ENCODE measurements at regions not wholly inside any gene's neighbourhood (a gene's known extent, or its start where the extent isn't known, plus 50 kb on each side); places are given as distances from the start of the nearest gene placed in this dataset.

DNA sequence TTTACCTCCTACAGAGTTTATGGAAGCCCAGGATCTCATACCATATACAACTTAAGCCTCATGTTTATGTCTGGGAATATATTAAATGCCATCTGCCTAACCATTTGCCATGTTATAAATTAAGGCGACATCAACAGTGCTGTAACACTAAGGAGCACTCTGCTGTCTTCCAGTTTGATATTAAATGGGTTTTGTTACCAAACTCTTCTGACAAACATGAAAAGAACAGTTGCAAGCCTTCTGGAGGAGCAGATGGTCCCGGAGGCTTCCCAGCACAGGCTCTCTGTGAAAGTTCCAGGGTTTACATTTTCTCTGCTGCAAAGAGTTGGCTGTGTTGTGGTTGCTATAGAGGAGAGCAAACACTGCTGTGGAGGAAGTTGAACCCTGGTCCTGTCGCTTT lies 545.3 kb upstream of the SALL1 start:
- peaks cover 48% of the 10 kb centered on the region for H3K9me3 Mint-ChIP-seq
- H3K4me3 Mint-ChIP-seq: no peak overlapping the region
- H3K27me3 Mint-ChIP-seq (ENCODE audit: low read depth, poor library complexity): no peaks in the 10 kb centered on the region
- H3K27ac Mint-ChIP-seq: no peak overlapping the region
- no peak for DNase-seq
- H3K36me3 Mint-ChIP-seq (ENCODE audit: low read depth): peaks cover 42% of the 10 kb centered on the region
- TF ChIP-seq, protein P1, sequence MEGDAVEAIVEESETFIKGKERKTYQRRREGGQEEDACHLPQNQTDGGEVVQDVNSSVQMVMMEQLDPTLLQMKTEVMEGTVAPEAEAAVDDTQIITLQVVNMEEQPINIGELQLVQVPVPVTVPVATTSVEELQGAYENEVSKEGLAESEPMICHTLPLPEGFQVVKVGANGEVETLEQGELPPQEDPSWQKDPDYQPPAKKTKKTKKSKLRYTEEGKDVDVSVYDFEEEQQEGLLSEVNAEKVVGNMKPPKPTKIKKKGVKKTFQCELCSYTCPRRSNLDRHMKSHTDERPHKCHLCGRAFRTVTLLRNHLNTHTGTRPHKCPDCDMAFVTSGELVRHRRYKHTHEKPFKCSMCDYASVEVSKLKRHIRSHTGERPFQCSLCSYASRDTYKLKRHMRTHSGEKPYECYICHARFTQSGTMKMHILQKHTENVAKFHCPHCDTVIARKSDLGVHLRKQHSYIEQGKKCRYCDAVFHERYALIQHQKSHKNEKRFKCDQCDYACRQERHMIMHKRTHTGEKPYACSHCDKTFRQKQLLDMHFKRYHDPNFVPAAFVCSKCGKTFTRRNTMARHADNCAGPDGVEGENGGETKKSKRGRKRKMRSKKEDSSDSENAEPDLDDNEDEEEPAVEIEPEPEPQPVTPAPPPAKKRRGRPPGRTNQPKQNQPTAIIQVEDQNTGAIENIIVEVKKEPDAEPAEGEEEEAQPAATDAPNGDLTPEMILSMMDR (IDR thresholded peaks at IDR 0.05): no peak
- H3K4me1 Mint-ChIP-seq: peaks cover 22% of the 10 kb centered on the region

DNA sequence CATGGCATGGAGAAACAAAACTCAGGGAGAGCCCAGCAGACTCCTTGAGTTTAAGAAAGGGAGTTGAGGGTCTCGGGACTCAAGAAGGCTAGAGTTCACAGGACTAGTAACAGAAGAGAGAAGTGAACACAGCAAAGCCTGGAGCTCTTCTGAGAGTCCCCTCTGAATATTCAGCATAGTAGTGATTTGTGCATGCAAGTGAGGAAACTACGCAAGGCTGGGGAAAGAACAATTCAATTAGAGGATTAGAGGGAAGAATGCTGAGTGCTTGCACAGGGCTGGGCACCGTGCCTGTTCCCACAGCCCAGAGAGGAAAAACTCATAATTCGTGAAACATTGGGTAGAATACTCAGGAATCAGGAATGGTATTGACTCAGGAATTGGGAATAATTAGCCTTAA lies 540.0 kb upstream of the SALL1 start:
- DNase-seq: no peak
- Mint-ChIP-seq H3K27ac (no peak overlapping the region), H3K36me3 (ENCODE audit: low read depth) (peaks cover 56% of the 10 kb centered on the region), H3K4me3 (no peak overlapping the region), H3K9me3 (peaks cover 72% of the 10 kb centered on the region), H3K4me1 (no peaks in the 10 kb centered on the region), H3K27me3 (ENCODE audit: low read depth, poor library complexity) (no peaks in the 10 kb centered on the region)
- TF ChIP-seq, protein P1 (IDR thresholded peaks at IDR 0.05): no peak

DNA sequence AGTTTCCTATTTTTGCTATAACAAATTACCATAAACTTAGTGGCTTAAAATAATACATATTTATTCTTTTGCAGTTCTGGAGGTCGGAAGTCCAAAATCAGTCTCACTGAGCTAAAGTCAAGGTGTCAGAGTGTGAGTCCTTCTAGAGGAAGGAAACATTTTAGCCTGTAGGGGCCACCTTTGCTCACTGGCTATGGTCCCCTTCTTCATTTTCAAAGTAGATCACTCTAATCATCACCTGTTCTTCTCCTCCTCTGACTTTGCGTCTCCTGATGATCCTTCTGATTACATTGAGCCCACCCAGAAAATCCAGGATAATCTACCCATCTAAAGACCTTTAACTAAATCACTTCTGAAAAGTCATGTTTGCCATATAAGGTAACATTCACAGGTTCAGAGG lies 534.4 kb upstream of the SALL1 start:
- no peaks in the 10 kb centered on the region for H3K27me3 Mint-ChIP-seq (ENCODE audit: low read depth, poor library complexity)
- peaks cover 28% of the 10 kb centered on the region for H3K9me3 Mint-ChIP-seq
- H3K36me3 Mint-ChIP-seq (ENCODE audit: low read depth): peaks cover 15% of the 10 kb centered on the region
- H3K4me3 Mint-ChIP-seq: no peak overlapping the region
- no peak overlapping the region for H3K27ac Mint-ChIP-seq
- no peak for DNase-seq
- H3K4me1 Mint-ChIP-seq: peaks cover 19% of the 10 kb centered on the region
- TF ChIP-seq, protein P1 (IDR thresholded peaks at IDR 0.05): no peak

DNA sequence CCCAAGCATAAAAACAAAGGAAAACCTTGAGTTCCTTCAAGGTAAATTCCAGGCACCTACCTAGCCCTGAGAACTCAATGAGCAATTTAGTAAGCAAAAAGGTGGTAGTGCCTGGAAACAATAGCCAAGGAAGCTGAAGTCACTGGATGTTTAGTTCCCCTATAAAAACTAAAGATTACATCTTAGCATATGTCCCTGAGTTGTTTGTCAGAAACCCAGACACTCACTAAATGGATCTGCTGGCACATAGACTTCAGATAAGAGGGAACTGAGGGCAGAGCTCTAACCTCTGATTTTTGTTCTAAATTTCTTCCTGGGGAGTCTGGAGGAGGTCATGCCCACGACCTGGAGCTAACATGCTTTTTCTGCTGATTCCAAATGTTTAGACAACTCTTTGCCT lies 532.8 kb upstream of the SALL1 start:
- TF ChIP-seq, protein P1 (IDR thresholded peaks at IDR 0.05): no peak

DNA sequence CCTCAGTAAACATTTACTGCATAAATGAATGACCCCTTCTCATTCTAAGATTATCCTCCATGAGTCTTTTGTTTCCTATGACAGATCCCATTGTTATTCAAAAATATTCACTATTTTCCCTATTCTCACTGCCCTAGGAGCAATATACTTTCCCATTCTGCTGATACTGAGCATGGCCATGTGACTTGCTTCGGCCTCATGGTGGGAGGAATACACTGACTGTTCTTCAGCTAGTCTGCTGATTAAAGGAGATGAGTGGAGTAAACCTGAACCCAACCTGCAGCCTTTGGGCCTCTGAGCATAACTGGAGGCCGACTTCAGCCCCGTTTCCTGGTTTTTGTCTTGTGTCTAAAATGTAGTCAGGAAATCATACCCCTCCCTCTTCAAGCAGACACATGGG lies 531.8 kb upstream of the SALL1 start:
- Mint-ChIP-seq H3K9me3 (peaks cover 12% of the 10 kb centered on the region), H3K27me3 (ENCODE audit: low read depth, poor library complexity) (peaks cover 5% of the 10 kb centered on the region), H3K36me3 (ENCODE audit: low read depth) (peaks cover 5% of the 10 kb centered on the region), H3K4me1 (peaks cover 29% of the 10 kb centered on the region), H3K4me3 (no peak overlapping the region), H3K27ac (no peak overlapping the region)
- TF ChIP-seq, protein P1 (IDR thresholded peaks at IDR 0.05): no peak
- no peak for DNase-seq

More for the DNA sequence above, 532.8 kb upstream of the SALL1 start:
- H3K9me3 Mint-ChIP-seq: peaks cover 17% of the 10 kb centered on the region
- peaks cover 5% of the 10 kb centered on the region for H3K36me3 Mint-ChIP-seq (ENCODE audit: low read depth)
- peaks cover 20% of the 10 kb centered on the region for H3K4me1 Mint-ChIP-seq
- no peak overlapping the region for H3K4me3 Mint-ChIP-seq
- no peak overlapping the region for H3K27ac Mint-ChIP-seq
- no peaks in the 10 kb centered on the region for H3K27me3 Mint-ChIP-seq (ENCODE audit: low read depth, poor library complexity)
- no peak for DNase-seq

DNA sequence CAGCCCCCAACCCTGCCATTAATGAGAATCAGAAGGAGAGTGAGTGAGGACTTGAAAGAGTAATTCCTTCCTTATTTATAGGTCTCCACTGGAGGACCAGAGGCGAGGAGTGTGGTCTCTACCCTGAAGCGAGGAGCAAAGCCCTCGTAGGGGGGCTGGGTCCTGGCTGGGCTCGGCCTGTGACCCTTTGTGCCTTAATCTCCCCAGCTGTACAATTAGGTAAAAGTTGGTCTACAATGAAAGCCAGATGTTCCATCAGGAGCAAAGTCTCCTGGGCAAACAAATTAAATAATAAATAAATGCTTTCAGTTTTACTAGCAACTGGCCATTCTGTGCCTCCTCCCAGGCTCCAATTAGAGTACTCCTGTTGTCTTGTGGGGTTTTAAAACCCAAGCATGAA lies 523.5 kb upstream of the SALL1 start:
- TF ChIP-seq, protein P1 (IDR thresholded peaks at IDR 0.05): no peak
- peaks cover 5% of the 10 kb centered on the region for H3K36me3 Mint-ChIP-seq (ENCODE audit: low read depth)
- no peak overlapping the region for H3K27ac Mint-ChIP-seq
- H3K9me3 Mint-ChIP-seq: no peaks in the 10 kb centered on the region
- H3K4me1 Mint-ChIP-seq: peaks cover 42% of the 10 kb centered on the region
- peaks cover 10% of the 10 kb centered on the region for H3K27me3 Mint-ChIP-seq (ENCODE audit: low read depth, poor library complexity)
- no peak for DNase-seq
- H3K4me3 Mint-ChIP-seq: no peak overlapping the region
